ENCODE measurements at regions not wholly inside any gene's neighbourhood (a gene's known extent, or its start where the extent isn't known, plus 50 kb on each side); places are given as distances from the start of the nearest gene placed in this dataset.
"Not testable (repeated sequence)": the region's sequence is repeated elsewhere in the genome, so short reads cannot be mapped to it uniquely, and the experiment has no call there.

GRCh38 chr3:177705976-177706823 lies 508.9 kb upstream of the TBL1XR1 start:
- DNase-seq (ENCODE audit: low read depth in 3 of 3), result no peak

DNA sequence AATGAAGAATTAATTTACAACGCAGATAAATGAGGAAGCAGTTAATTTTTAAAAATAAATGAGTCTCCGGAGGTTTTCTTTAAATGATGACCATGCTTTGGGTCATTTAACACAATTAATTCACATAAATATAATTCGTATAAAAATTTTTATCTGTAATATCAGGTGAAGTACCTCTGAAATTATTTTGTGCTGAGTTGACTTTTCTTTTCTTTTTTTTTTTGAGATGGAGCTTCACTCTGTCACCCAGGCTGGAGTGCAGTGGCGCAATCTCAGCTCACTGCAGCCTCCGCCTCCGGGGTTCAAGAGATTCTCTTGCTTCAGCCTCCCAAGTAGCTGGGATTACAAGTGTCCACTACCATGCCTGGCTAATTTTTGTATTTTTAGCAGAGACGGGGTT lies 512.2 kb upstream of the TBL1XR1 start:
- not testable (repeated sequence) for DNase-seq (ENCODE audit: low read depth in 3 of 3)

DNA sequence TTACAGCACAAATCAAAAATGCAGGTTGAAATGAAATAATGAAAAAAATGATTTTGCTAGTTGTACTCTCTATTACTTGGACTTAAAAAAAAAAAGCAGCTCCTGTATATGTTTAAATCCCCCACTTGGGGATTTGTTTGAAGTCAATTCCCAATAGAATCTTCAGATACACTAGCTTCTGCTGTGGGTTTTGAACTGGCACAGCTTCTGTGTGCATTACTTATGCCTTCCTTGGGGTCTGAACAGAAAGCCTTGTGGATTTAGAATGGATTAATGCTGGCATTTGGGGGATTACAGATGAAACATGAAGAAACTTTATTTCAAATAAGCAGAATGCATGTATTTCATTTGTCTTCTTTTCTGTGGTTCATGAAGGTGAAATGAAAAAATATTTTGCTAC lies 513.2 kb upstream of the TBL1XR1 start:
- no peak for DNase-seq (ENCODE audit: low read depth in 3 of 3)

DNA sequence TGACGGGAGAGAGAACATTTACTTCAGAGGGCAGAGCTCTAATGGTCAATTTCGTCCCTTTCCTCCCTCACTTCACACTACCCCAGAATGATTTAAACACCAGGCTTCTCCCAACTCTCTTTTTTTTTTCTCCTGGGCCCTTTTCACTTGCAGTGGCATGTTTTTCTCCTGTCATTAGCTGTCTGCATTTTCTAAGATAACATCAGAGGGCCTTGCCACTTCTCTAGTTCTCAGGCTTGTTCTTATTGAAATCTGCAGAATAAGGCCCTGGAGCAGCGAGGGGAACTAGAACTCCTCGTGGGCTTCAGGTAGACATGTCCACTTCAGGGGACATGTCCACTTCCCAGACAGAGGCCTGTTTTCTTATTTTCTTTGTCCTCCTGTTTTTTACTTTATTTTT lies 514.4 kb upstream of the TBL1XR1 start:
- DNase-seq (ENCODE audit: low read depth in 3 of 3), result no peak

DNA sequence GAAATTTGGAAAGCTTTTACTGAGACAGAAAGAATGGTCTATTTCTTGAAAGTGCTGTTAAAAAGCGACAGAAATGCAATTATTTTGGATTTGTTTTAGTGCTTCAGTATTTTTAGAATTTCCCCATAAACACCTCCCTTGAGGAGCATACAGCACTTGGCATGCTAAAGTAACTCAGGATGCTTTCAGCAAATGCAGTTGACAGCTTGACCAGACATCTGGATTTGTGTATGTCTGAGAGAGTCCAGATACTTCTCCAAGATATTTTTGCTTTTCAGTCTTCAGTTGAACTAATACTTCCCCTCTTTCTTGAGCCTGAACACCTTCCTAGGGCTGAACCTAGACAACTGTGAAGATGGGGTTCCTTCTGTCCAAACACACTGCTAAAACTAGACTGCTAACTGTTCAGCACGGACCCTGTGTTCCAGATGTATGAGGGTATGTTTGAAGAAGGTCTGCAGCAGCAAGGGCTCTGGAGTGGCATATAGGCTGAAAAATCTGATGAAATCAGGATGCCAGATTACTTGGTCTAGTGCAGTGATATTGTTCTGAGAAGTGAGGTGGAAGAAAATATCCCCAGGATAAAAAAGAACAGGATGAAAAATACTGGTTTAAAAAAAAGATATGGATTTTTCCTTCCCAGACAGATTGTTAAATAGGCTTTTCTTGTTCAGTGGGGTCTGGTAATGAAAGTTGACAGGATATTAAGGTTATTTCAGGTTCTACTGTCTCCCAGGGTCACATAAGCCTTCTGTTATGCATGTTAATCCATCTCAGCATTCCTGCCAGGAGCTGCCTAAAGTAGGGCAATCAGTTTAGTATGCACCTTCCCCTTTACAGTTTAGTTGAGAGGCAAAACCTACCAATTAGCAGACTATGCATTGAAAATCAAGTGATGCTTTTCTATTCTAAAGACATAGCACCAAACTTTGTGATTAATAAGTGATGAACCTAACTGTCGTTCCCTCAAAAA lies 516.9 kb upstream of the TBL1XR1 start:
- no peak for DNase-seq (ENCODE audit: low read depth in 3 of 3)

DNA sequence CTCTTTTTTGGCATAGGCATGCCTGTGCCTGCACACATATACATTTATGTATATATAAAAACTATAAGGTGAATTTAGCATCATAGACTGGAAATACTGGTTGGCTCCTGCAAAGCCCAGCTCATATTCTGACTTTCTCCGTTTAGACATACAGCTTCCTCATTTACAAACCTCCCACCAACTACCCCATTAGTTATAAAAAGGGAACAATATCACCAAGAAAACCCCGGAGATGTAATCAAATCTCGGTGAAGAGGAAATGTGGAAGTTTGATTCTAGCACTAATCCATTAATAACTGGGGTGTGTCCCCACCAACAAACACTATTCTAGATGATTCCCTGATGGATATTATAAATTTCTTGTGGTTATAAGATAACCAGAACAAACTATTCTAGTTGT lies 517.7 kb upstream of the TBL1XR1 start:
- DNase-seq (ENCODE audit: low read depth in 3 of 3), result no peak

DNA sequence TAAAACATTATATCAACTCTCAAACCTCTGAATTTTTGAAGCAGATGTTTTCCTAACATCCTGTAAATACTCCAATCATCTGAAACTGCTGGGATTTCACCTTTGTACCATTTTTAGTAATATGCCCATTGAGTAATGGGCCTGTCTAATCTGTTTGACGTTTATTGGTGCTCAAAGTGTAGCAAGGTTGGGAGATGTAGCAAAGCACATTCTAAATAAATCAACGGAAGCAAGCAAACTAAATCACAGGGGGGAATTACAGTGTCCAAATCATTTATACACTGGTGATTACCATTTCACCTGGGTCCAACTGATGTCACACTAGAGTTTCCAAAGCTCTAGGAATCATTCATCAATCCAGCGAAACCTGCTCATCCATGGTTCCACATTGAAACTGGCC lies 518.7 kb upstream of the TBL1XR1 start:
- DNase-seq (ENCODE audit: low read depth in 3 of 3), result no peak

- DNase-seq (ENCODE audit: low read depth in 3 of 3), result not testable (repeated sequence)
Observed at GRCh38 chr3:177720927-177721326, 523.6 kb upstream of the TBL1XR1 start.

GRCh38 chr3:177721864-177722785 lies 524.8 kb upstream of the TBL1XR1 start:
- no peak for DNase-seq (ENCODE audit: low read depth in 3 of 3)

- DNase-seq (ENCODE audit: low read depth in 3 of 3), result no peak
Observed at GRCh38 chr3:177724020-177724638, 526.8 kb upstream of the TBL1XR1 start.

- no peak for DNase-seq (ENCODE audit: low read depth in 3 of 3)
Observed at GRCh38 chr3:177725165-177725564, 527.9 kb upstream of the TBL1XR1 start.

GRCh38 chr3:177726807-177727206 lies 529.5 kb upstream of the TBL1XR1 start:
- DNase-seq (ENCODE audit: low read depth in 3 of 3), result no peak

GRCh38 chr3:177729956-177730681 lies 532.8 kb upstream of the TBL1XR1 start:
- DNase-seq (ENCODE audit: low read depth in 3 of 3), result no peak

DNA sequence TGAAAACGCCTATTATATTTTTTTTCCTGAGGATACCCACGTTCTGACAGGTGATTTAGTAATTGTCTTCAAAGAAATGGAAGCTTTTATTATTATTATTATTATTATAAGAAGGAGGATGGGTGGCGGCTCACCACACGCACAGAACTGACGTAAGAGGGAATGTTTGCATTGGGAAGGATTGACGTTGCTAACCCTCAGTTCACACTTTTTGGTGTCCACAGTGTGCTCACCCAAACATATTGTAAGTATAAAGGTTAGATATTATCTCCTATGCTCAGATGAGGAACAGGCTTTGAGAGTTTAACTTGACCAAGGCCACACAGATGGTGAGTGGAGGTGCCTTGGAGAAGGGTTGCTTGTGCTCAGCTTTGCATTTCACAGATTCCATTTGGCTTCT lies 533.5 kb upstream of the TBL1XR1 start:
- DNase-seq (ENCODE audit: low read depth in 3 of 3), result no peak

- DNase-seq (ENCODE audit: low read depth in 3 of 3), result no peak
Observed at GRCh38 chr3:177731644-177732268, 534.5 kb upstream of the TBL1XR1 start.

DNA sequence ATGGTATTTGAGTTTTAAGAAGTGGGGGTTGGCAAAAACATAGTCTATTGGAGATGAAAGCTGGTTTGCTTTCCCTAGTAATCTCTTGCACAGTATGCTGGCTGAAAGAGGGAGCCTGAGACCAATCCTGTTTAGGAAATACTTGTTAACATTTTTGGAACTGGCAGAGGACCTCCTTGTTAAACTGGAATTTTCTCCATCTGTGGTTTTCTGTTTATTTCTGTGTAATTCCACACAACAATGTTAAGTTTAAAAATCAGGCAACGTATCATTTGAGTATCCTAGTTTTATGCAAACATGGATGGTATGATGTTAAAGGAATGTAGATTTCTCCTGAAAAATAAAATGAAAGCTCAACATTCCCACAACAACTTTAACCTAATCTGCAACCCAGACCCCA lies 536.0 kb upstream of the TBL1XR1 start:
- DNase-seq (ENCODE audit: low read depth in 3 of 3), result no peak

GRCh38 chr3:177733936-177734335 lies 536.7 kb upstream of the TBL1XR1 start:
- DNase-seq (ENCODE audit: low read depth in 3 of 3), result no peak

DNA sequence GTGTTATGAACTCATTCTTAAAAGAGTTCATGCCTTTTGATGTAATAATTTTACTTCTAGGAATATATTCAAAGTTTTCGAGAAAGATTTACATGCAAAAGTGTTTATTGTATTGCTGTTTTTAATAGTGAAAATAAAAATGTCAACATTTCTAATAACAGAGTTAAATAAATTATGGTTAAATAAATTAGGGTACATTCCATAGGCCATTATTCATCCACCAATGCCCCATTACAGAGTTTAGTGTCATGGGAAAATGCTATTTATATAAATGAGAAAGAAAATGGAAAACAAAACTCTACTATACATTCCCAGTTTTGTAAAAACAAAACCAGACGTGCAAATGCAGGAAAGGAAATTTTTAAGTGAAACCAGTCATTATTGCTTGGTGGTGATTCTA lies 538.1 kb upstream of the TBL1XR1 start:
- no peak for DNase-seq (ENCODE audit: low read depth in 3 of 3)

- DNase-seq (ENCODE audit: low read depth in 3 of 3), result no peak
Observed at GRCh38 chr3:177739461-177739860, 542.2 kb upstream of the TBL1XR1 start.

GRCh38 chr3:177740254-177740653 lies 543.0 kb upstream of the TBL1XR1 start:
- no peak for DNase-seq (ENCODE audit: low read depth in 3 of 3)
